GM18951 (cell line): ENCODE measurements at regions not wholly inside any gene's neighbourhood (a gene's known extent, or its start where the extent isn't known, plus 50 kb on each side); places are given as distances from the start of the nearest gene placed in this dataset.
"Not testable (repeated sequence)": the region's sequence is repeated elsewhere in the genome, so short reads cannot be mapped to it uniquely, and the experiment has no call there.

Experiments used
- POLR2A ChIP-seq: IDR thresholded peaks from 4 replicates; pipeline ENCODE4 v1.6.1; 2011; ENCODE audit warnings: mild to moderate bottlenecking; ENCODE audit not compliant: insufficient read length, insufficient read depth; ENCODE audit errors: extremely low read depth
- in situ Hi-C: fragments of 300-500 bp; cut with MboI; formaldehyde crosslinking; loops from one replicate; pipeline ENCODE4 v1.12.0; 2022; ENCODE audit warnings: low sequenced_read_pairs, mixed read lengths, inconsistent platforms; ENCODE audit not compliant: unreplicated experiment

- in situ Hi-C loops: no loop called here
These were observed 214.0 kb upstream of the EXOC2 start for GRCh38 chr6:906920-907319.

GRCh38 chr6:905556-905955 is 212.6 kb upstream of the EXOC2 start:
- no peak for TF ChIP-seq POLR2A
- in situ Hi-C loops: no loop called here

More at GRCh38 chr6:906920-907319, 214.0 kb upstream of the EXOC2 start:
- TF ChIP-seq POLR2A: no peak

DNA sequence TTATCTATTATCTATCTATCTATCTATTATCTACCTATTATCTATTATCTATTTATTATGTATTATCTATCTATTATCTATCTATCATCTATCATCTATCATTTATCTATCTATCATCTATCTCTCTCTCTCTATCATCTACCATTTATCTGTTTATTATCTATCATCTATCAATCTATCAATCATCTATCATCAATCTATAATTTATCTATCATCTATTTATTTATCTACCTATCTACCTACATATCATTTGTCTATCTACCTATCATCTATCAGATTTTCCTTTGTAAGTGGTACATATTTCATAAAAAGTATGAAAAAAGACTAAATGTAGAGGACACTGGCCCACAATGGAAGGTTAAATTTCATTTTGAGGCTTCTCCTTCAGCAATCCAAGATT is 212.1 kb upstream of the EXOC2 start:
- in situ Hi-C loops: no loop called here

GRCh38 chr6:903761-904160 is 210.8 kb upstream of the EXOC2 start:
- in situ Hi-C loops: no loop called here
- no peak for TF ChIP-seq POLR2A

More for the DNA sequence above, 212.1 kb upstream of the EXOC2 start:
- TF ChIP-seq POLR2A: no peak

DNA sequence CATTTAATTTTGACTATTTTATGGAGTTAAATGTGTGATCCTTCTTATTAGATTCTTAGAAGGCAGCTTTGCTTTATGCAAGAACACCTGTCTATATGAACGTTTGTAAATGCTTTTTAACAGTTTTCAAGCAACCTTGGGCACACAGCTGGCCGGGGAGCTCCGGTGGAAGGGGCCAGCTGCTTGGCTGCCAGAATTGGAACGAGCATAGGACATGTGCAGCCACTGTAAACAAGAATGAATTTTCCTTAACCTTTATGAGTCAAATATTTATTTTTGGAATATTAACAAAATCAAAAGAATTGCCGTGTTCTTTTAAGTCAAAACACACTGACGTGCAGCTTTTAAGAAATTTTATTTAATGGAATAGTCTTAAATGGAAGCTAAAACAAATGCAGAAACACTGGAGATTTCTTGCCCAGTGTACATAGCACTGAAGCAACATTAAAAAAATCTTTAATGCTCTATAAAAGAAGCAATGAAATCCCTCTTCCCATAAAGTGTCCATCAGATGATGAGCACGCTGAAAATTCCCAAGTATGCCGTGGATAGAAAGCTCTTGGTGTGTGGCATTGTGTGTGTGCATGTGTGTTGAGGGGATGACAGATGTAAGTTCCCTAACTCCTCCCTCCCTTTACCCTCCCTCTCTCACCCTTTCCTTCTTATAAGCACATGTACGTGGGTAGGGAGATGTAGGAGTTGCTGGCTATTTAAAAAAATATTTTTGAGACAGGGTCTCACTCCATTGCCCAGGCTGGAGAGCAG is 208.9 kb upstream of the EXOC2 start:
- no peak for TF ChIP-seq POLR2A
- in situ Hi-C loops: no loop called here

DNA sequence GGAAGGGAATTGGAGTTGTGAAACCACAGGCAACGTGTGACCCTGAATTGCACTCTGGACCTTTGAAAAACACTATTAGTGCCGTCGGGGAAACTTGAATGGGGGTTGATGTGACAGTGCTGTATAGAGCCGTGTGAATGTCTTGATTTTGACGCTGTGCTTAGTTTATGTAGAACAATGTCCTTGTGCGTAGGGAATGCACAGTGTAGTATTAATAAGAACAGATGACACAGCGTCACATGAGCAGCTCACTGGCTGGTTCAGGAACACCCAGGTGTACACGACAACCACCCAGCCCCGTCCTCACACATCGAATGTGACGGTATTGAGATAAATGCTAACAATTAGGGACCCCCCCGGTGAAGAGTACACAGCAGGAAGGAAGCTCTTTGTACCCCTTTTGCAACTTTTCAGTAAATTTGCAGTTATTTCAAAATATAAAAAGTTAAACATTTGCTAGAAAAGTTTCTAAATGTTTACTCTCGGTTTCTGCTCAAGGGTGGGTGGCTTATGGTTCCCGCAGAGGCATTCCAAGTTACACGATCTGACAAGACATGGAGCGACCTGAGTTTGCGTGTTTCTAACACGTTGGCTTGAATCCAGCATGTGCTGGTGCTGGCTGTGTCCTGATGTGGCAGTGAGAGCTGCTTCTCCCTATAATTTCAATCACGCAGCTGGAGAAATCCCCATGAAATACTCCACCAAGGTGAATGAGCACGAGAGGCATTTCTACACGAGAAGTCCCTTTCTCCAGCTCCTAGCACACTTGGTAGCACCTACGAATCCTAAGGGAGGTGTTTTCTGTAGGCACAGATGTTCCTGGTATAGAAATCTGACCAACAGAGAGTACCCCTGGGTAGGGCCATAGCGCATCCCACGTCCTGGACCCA is 208.0 kb upstream of the EXOC2 start:
- in situ Hi-C loops: no loop called here

GRCh38 chr6:897528-898207 is 204.7 kb upstream of the EXOC2 start:
- in situ Hi-C loops: no loop called here
- no peak for TF ChIP-seq POLR2A

More for the DNA sequence above, 208.0 kb upstream of the EXOC2 start:
- TF ChIP-seq POLR2A: no peak

- TF ChIP-seq POLR2A: no peak
- in situ Hi-C loops: no loop called here
These were observed 201.3 kb upstream of the EXOC2 start for GRCh38 chr6:894274-894673.

- in situ Hi-C loops: no loop called here
- no peak for TF ChIP-seq POLR2A
These were observed 198.1 kb upstream of the EXOC2 start for GRCh38 chr6:890995-891394.

GRCh38 chr6:890201-890600 is 197.3 kb upstream of the EXOC2 start:
- TF ChIP-seq POLR2A: no peak
- in situ Hi-C loops: no loop called here

DNA sequence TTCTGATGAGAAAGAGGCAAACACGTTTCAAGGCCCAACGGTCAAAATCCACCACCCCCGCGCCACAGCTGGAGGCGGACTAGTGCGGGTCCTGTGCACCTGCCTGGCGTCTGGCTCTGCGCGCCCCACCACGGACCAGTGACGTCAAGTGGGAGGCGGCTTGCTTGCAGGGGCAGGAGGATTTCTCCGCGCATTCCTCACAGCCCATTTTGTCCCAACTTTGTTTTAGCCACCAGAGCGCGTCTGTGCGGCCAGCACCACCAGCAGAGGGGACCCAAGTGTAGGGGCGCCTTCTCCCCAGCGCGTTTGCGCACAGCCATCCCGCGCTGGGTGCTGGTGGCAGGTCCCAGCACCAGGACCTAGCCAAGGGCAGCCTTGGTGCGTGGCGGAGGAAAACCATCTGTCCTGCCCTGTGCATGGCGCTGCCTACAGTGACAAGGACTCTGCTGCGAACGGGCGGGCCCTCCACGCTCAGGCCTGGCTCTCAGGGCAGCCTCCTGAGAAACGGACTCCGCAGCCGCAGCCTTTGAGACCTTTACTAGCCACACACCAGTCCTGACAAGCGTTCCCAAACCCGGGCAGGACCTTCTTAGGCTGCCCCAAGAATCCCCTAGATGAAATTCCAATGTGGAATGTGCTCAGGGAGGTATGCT is 194.8 kb upstream of the EXOC2 start:
- no peak for TF ChIP-seq POLR2A
- in situ Hi-C loops: no loop called here

GRCh38 chr6:886116-886515 is 193.2 kb upstream of the EXOC2 start:
- in situ Hi-C loops: not testable (repeated sequence)

DNA sequence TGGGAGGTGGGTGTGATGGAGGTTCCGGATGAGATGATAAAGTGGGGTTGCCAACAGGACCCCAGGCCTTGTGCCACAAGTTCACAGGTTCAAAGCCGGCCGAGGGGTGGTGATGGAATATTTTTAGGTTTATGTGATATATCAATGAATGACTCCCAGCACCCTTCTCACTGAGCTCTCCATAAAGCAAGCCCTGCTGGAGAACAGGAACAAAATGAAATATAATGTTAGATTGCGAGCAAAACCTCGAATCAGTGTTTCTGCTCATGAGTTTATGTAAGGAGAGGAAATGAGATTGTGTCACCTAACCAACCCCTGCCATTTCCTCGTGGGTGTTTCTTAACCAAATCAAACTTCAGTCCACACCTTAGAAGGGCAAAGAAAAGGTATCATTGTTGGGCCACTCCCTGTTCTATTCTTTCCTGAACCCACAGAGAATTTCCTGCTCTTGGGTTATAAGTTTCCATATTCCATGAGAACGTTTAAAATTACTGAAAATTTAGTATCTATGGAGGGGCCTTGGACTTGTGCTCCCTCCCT is 192.2 kb upstream of the EXOC2 start:
- in situ Hi-C loops: no loop called here
- TF ChIP-seq POLR2A: no peak
